ENCODE measurements at regions not wholly inside any gene's neighbourhood (a gene's known extent, or its start where the extent isn't known, plus 50 kb on each side); places are given as distances from the start of the nearest gene placed in this dataset.
A peak's percentile ranks its signal among the peaks of the same experiment; 100 is the strongest.

DNA sequence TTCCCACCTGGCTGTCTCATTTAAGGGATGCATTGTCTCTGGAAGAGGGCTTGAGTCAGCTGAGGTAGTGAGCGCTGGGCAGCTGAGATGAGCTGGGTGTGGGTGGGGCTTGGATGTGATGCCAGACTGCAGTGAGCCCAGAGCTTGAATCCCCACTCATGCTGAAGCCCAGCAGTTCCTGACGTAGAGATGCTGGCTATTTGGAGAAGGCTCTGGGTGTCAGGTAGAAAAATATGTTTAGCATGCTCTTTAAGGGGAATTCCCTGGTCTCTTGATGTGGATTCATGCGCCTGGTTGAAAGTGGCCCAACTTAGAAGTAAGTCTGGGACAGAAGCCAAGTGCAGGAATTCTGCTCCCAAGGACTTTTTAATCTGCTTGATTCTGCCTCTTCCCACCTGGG is 241.5 kb upstream of the IGFBP3 start:
- Histone ChIP-seq H3K9me3 (ENCODE audit: low read depth) (no peaks in the 10 kb centered on the region), H3K9ac (no peak overlapping the region), H3K36me3 (no peaks in the 10 kb centered on the region), H2AFZ (replicated peaks) (peak overlapping the region; percentile 90), H3K4me1 (peaks cover 5% of the 10 kb centered on the region), H3K27ac (no peak overlapping the region), H3K4me3 (no peak overlapping the region), H3K27me3 (no peaks in the 10 kb centered on the region), H4K20me1 (ENCODE audit: low read depth) (no peaks in the 10 kb centered on the region), H3K79me2 (ENCODE audit: low read depth) (no peaks in the 10 kb centered on the region), H3F3A (ENCODE audit: low read depth) (no peaks in the 10 kb centered on the region), H3K4me2 (no peak overlapping the region)
- DNase-seq (ENCODE audit: low spot score): no peak
- Mint-ChIP-seq H3K9me3 (no peaks in the 10 kb centered on the region), H3K27me3 (ENCODE audit: insufficient read depth, low read depth) (no peaks in the 10 kb centered on the region), H3K4me3 (no peak overlapping the region), H3K36me3 (no peaks in the 10 kb centered on the region), H3K27ac (no peak overlapping the region), H3K4me1 (peaks cover 3% of the 10 kb centered on the region)
- TF ChIP-seq, protein P1, sequence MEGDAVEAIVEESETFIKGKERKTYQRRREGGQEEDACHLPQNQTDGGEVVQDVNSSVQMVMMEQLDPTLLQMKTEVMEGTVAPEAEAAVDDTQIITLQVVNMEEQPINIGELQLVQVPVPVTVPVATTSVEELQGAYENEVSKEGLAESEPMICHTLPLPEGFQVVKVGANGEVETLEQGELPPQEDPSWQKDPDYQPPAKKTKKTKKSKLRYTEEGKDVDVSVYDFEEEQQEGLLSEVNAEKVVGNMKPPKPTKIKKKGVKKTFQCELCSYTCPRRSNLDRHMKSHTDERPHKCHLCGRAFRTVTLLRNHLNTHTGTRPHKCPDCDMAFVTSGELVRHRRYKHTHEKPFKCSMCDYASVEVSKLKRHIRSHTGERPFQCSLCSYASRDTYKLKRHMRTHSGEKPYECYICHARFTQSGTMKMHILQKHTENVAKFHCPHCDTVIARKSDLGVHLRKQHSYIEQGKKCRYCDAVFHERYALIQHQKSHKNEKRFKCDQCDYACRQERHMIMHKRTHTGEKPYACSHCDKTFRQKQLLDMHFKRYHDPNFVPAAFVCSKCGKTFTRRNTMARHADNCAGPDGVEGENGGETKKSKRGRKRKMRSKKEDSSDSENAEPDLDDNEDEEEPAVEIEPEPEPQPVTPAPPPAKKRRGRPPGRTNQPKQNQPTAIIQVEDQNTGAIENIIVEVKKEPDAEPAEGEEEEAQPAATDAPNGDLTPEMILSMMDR (IDR thresholded peaks at IDR 0.05): no peak
- TF ChIP-seq EZH2 (IDR thresholded peaks at IDR 0.05): no peak
- TF ChIP-seq EZH2phosphoT487 (IDR thresholded peaks at IDR 0.05): no peak

DNA sequence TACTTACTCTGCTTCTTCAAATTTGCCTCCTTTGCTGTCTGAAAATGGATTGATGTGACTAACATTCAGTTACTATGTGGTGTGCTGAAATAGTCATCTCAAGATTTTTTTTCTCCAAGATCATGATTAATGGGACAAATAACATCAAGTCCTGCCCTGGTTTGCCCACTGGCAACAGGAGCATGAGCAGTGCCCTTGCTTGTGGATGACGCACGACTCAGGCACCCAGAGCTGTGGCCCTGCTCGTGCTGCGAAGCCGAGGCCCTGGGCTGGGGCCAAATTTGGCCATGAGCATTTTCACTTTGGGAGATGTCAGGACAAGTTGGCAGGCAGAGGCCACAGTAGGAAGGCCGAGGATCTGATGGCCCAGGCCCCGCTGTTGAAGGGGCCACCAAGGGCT is 239.8 kb upstream of the IGFBP3 start:
- no peak overlapping the region for H3K27ac ChIP-seq
- no peaks in the 10 kb centered on the region for H3K36me3 ChIP-seq
- H3K4me3 Mint-ChIP-seq: no peak overlapping the region
- H3K4me1 Mint-ChIP-seq: peaks cover 3% of the 10 kb centered on the region
- DNase-seq (ENCODE audit: low spot score): no peak
- H3K4me1 ChIP-seq: peaks cover 5% of the 10 kb centered on the region
- H3K9ac ChIP-seq: no peak overlapping the region
- no peaks in the 10 kb centered on the region for H3K27me3 ChIP-seq
- no peak overlapping the region for H3K4me3 ChIP-seq
- H3K9me3 ChIP-seq (ENCODE audit: low read depth): no peaks in the 10 kb centered on the region
- no peaks in the 10 kb centered on the region for H3K27me3 Mint-ChIP-seq (ENCODE audit: insufficient read depth, low read depth)
- no peak overlapping the region for H3K4me2 ChIP-seq
- H3K9me3 Mint-ChIP-seq: no peaks in the 10 kb centered on the region
- no peaks in the 10 kb centered on the region for H3K79me2 ChIP-seq (ENCODE audit: low read depth)
- no peaks in the 10 kb centered on the region for H4K20me1 ChIP-seq (ENCODE audit: low read depth)
- H2AFZ ChIP-seq (replicated peaks): no peak overlapping the region
- no peaks in the 10 kb centered on the region for H3F3A ChIP-seq (ENCODE audit: low read depth)
- no peaks in the 10 kb centered on the region for H3K36me3 Mint-ChIP-seq
- TF ChIP-seq, protein P1 (IDR thresholded peaks at IDR 0.05): no peak
- no peak for TF ChIP-seq EZH2phosphoT487 (IDR thresholded peaks at IDR 0.05)
- no peak for TF ChIP-seq EZH2 (IDR thresholded peaks at IDR 0.05)
- no peak overlapping the region for H3K27ac Mint-ChIP-seq

DNA sequence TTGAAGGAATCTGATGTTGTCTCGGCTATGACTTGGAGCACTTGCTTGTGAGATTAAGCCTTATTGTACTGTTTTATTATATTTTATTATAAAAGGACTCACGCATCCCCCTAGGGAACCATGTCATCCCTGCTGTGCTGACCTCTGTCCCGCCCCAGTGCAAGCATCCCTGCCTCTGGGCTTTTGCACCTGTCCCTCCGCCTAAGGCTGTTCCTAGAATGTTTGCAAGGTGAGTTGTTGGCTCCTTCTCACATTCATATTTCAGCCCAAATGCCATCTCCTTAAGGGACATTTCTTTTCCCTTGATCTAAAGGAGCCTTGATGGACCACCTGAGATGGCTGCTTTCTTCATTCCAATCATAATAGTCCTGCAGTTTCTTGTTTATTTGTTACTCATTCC is 236.9 kb upstream of the IGFBP3 start:
- Histone ChIP-seq H3K36me3 (no peaks in the 10 kb centered on the region), H3K27ac (no peak overlapping the region), H3K79me2 (ENCODE audit: low read depth) (no peaks in the 10 kb centered on the region), H3F3A (ENCODE audit: low read depth) (no peaks in the 10 kb centered on the region), H2AFZ (replicated peaks) (no peak overlapping the region), H3K4me2 (no peak overlapping the region), H3K9ac (no peak overlapping the region), H4K20me1 (ENCODE audit: low read depth) (no peaks in the 10 kb centered on the region), H3K9me3 (ENCODE audit: low read depth) (no peaks in the 10 kb centered on the region), H3K4me3 (no peak overlapping the region), H3K4me1 (peaks cover 8% of the 10 kb centered on the region), H3K27me3 (no peaks in the 10 kb centered on the region)
- DNase-seq (ENCODE audit: low spot score): no peak
- TF ChIP-seq EZH2phosphoT487 (IDR thresholded peaks at IDR 0.05): no peak
- TF ChIP-seq, protein P1 (IDR thresholded peaks at IDR 0.05): no peak
- TF ChIP-seq EZH2 (IDR thresholded peaks at IDR 0.05): no peak
- H3K36me3 Mint-ChIP-seq: no peaks in the 10 kb centered on the region
- no peak overlapping the region for H3K4me3 Mint-ChIP-seq
- peaks cover 3% of the 10 kb centered on the region for H3K4me1 Mint-ChIP-seq
- H3K27me3 Mint-ChIP-seq (ENCODE audit: insufficient read depth, low read depth): no peaks in the 10 kb centered on the region
- H3K9me3 Mint-ChIP-seq: no peaks in the 10 kb centered on the region
- H3K27ac Mint-ChIP-seq: no peak overlapping the region
